Kidney epithelial cell (primary cell): ENCODE measurements at regions not wholly inside any gene's neighbourhood (a gene's known extent, or its start where the extent isn't known, plus 50 kb on each side); places are given as distances from the start of the nearest gene placed in this dataset.

Experiments
- DNase-seq: peaks from one replicate; pipeline ENCODE4 v3.0.0-alpha.2; 2010; ENCODE audit warnings: low read depth
- H3K27me3 ChIP-seq: 2 replicates; pipeline ENCODE4 v1.6.0; 2011; ENCODE audit warnings: low read length; ENCODE audit not compliant: control insufficient read depth, insufficient read depth
- H3K36me3 ChIP-seq: 2 replicates; pipeline ENCODE4 v1.5.1; 2011; ENCODE audit warnings: low read length; ENCODE audit not compliant: control insufficient read depth, insufficient read depth
- H3K4me3 ChIP-seq: 2 replicates; pipeline ENCODE4 v1.5.1; 2011; ENCODE audit warnings: low read depth, mild to moderate bottlenecking, control low read depth, low read length
- CTCF ChIP-seq: IDR thresholded peaks from 2 replicates; pipeline ENCODE4 v1.5.1; 2011; ENCODE audit warnings: mild to moderate bottlenecking, moderate library complexity, low read length, control low read depth, inconsistent platforms; ENCODE audit not compliant: insufficient read depth, poor library complexity, severe bottlenecking

GRCh38 chr6:97396880-97397279 lies 113.9 kb upstream of the MMS22L start:
- Histone ChIP-seq H3K4me3 (no peak overlapping the region), H3K27me3 (no peaks in the 10 kb centered on the region), H3K36me3 (no peaks in the 10 kb centered on the region)
- DNase-seq = no peak
- no peak for TF ChIP-seq CTCF

- no peaks in the 10 kb centered on the region for H3K27me3 ChIP-seq
Observed at GRCh38 chr6:97399208-97399607, 116.2 kb upstream of the MMS22L start.

GRCh38 chr6:97401533-97401932 lies 118.5 kb upstream of the MMS22L start:
- TF ChIP-seq CTCF = no peak
- DNase-seq = no peak
- Histone ChIP-seq H3K36me3 (no peaks in the 10 kb centered on the region), H3K27me3 (no peaks in the 10 kb centered on the region), H3K4me3 (no peak overlapping the region)

More at GRCh38 chr6:97399208-97399607, 116.2 kb upstream of the MMS22L start:
- no peak for DNase-seq
- Histone ChIP-seq H3K4me3 (no peak overlapping the region), H3K36me3 (no peaks in the 10 kb centered on the region)
- TF ChIP-seq CTCF = no peak

GRCh38 chr6:97405818-97406409 lies 122.9 kb upstream of the MMS22L start:
- no peak for DNase-seq
- Histone ChIP-seq H3K36me3 (no peaks in the 10 kb centered on the region), H3K27me3 (no peaks in the 10 kb centered on the region), H3K4me3 (no peak overlapping the region)
- no peak for TF ChIP-seq CTCF

GRCh38 chr6:97406633-97407032 lies 123.6 kb upstream of the MMS22L start:
- DNase-seq = no peak
- no peak for TF ChIP-seq CTCF
- Histone ChIP-seq H3K4me3 (no peak overlapping the region), H3K36me3 (no peaks in the 10 kb centered on the region), H3K27me3 (no peaks in the 10 kb centered on the region)

- H3K27me3 ChIP-seq = no peaks in the 10 kb centered on the region
- no peak for DNase-seq
- H3K36me3 ChIP-seq = no peaks in the 10 kb centered on the region
- no peak for TF ChIP-seq CTCF
- no peak overlapping the region for H3K4me3 ChIP-seq
Observed at GRCh38 chr6:97411610-97412009, 128.6 kb upstream of the MMS22L start.
